HG02970 (cell line): ENCODE measurements at regions not wholly inside any gene's neighbourhood (a gene's known extent, or its start where the extent isn't known, plus 50 kb on each side); places are given as distances from the start of the nearest gene placed in this dataset.

Experiments
- ATAC-seq: cut with Tn5 transposase; IDR thresholded peaks from one replicate; pipeline ENCODE4 v1.9.1; 2021; ENCODE audit warnings: mild to moderate bottlenecking, moderate library complexity, moderate number of reproducible peaks; ENCODE audit not compliant: unreplicated experiment, low FRiP score

DNA sequence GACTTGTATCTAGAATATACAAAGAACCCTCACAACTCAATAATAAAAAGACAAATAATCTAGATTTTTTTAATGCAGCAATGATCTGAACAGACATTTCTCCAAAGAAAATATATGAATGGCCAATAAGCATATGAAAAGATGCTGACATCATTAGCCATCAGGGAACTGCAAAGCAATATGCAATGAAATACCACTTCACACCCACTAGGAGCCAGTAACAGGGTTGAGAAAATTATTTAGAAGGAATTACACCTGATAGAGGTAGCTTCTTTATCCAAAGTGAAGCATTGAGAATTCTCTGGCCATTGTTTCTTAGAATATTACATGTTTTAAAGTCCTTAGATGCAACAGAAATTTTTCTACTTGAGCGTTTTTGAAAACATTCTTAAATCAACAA, 316.9 kb downstream of the KCNN2 start:
- ATAC-seq, result no peak

DNA sequence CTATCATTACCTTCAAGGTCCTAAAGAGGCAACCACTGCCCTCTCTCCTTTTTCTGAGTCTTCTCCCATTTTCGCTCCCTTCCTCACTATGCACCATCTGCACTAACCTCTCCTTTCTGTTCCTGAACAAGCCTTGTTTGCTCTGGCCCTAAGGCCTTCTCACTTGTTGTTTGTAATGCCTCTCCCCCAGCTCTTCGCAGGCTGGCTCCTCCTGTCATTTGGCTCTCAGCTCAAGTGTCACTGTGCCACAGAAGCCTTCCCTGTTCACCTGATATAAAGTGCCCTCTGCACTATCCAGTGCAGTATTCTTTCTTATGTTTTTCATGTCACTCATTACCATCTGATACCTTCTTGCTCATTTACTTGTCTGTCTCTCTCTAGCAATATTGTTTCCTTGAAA, 303.7 kb downstream of the KCNN2 start:
- ATAC-seq, result no peak

DNA sequence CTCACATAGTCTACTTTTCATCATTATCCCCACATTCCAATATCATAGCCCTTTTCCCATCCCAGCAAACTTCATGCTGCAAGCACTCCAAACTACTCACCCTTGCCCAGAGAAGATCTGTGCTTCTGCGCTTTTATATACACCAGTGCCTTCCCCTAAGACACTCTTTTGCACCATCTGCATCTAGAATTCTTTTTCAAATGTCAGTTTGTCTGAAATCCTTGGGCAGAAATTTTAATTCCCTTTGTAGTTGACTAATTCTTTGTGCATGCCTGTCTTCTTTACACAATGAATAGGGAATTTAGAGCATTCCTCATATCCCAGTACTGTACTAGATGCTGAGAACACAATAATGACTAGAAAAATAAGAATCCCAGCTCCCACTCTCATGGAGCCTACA, 298.9 kb downstream of the KCNN2 start:
- ATAC-seq, result no peak

DNA sequence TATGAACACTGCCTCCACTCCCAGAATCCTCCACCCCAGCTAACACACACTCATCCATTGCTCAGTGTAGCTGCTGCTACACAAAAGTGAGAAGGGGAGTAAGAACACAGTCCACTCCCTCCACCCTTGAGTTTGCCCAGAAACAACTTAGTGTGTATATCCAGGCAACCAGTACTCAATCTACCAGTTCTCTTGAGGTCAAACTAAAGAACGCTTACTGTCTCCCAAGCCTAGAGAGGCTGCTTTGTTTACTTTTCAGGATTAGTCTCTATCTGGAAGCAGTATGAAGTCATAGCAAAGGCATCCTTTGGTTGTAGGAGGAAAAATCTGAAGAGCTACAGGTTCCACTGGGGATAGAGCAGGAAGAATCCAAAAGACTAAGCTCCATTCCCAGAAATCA, 296.3 kb downstream of the KCNN2 start:
- no peak for ATAC-seq

DNA sequence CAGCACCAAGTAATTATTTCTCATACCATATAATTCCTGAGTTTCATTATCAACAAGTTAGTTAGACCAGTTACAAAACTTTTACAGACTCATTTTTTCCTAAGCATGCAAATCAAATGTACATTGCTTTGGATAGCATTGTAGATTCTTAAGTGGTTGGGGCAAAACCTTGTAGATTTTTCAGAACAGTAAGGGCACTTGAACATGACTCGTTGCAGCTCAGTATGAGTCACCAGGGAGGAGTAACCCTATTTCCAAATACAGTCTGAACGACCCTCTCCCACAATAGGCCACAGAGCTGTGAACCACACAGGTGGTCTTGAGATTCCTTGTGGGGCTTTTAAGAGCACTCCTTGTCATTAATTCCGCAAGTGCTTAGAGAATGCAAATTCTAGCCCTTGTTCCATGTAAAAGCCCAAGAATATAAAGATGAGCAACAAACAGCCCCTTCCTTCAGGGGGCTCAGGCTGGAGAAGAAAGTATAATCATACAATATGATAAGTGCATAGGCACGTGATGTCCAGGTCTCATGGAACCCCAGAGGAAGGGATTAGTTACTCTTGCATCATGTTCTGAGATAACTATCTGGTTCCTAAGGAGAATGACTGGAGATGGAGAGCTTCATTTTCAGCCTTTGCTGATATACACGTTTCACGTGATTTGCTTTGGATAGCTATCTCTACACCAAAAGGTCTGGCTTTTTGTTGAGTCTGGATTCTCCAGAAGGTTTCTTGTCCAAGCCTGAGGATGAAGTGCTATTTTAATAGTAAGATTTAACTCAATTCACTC, 295.7 kb downstream of the KCNN2 start:
- no peak for ATAC-seq

DNA sequence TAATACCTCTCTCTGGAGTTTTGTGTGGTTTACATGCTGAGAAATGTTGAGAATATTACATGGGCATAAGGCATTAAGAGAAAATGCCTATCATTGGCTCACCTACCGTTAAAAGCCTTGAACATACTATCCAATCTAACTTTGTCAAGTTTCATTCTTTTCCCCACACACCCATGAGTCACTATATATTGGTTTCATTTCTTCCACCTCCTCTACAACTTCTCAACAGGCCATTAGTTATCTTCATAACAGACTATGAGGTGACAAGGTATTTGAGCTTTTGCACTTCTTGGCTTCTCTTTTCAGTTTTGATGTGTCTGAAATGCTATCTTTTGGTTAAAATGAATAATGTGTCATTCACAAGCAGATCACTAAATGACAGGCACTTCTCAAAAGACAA, 288.0 kb downstream of the KCNN2 start:
- ATAC-seq, result no peak

DNA sequence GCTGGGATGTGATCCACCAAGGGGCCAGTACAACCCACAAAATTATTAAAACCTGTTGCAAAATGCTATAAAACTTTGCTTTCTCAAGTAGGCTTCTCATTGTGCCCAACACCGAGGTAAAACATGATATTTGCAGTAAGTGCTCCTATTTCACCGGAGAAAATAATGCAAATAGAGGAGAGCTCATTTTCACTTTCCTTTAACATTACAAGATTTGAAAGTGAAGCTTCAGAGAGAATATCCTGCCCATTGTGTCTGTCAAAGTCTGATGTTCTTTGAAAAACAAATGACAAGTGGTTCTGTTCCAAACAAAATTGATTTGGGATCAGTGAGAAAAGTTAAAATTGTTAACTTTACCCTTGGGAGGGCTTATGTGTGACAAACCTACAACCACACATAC, 287.1 kb downstream of the KCNN2 start:
- no peak for ATAC-seq

DNA sequence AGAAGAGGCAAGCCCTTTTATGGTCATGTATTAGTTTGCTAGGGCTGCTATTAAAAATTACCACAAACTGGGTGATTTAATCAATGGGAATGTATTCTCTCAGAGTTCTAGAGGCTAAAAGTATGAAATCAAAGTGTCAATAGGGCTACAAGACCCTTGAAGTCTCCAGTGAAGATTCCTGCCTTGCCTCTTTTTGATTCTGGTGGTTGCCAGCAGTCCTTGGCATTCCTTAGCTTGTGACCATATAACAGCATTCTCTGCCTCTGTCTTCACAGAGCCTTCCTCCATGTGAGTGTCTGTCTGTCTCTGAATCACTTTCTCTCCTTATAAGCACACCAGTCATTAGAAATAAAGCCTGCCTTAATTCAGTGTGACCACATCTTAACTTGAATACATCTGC, 282.7 kb downstream of the KCNN2 start:
- ATAC-seq, result no peak

DNA sequence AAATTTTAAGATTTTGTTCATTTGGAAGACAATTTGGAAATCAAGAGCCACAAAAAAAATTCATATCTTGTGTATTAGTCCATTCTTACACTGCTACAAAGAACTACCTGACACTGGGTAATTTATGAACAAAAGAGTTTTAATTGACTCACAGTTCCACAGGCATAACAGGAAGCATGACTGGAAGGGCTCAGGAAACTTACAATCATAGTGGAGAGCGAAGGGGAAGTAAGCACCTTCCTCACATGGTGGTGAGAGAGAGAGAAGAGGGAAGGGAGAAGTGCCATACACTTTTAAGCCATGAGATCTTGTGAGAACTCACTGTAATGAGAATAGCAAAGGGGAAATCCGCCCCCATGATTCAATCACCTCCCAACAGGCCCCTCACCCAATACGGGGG, 274.4 kb downstream of the KCNN2 start:
- no peak for ATAC-seq

DNA sequence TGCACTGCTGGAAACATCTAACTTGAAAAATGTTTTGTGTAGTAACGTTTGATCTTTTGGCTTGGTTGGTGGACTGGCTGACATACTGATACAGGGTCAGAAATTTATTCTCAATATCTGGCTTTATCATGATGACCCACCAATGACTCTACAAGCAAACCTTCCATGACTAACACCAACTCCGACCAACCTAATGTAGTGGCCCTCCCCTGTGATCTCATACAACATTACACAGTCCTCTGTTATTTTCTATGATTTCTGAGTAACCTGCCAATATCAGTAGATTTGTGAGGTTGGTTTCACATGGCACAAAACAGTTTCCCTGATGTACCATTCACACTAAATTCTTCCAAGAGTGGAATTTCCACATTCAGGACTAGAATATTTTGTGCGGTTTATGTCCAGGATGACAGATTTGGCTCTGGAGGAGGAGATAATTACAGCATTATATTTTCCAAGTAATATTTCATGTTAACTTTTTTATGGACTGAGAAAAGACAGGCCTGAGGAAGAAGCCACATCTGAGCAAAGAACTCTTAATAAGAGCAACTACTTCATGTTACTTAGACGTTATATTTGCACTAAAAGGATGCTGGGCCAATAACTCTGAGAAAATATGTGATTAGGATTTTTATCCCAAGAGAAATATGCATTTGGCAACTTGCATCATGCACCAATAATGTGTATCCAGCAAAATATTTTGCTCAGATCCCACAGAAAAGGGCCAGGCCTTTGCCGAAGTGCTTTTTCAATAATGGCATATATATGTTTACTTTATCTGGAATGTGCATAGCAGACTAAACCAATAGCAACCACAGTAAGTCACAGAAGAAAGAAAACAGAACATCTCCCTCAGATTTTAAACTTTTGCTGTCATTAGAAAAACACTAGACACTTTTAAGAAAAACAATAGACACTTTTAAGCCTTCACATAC, 273.4 kb downstream of the KCNN2 start:
- no peak for ATAC-seq

DNA sequence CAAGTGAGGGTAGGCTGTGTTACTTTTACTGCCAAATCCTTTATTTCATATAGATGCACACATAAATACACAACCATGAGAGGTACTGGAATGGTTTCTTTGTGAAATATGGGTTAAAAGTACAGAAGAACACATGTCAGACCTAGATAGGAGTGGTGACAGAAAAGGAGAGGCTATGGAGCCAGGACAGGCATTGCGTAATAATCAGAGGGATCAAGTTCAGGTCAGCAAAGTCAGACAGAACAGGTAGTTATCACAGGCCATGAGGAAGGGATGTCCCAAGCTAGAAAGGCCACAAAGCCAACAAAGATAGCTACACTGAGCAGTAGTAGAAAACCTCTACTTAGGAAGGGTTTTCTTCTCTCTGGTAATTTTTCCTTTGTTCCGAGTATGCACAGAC, 272.6 kb downstream of the KCNN2 start:
- no peak for ATAC-seq

DNA sequence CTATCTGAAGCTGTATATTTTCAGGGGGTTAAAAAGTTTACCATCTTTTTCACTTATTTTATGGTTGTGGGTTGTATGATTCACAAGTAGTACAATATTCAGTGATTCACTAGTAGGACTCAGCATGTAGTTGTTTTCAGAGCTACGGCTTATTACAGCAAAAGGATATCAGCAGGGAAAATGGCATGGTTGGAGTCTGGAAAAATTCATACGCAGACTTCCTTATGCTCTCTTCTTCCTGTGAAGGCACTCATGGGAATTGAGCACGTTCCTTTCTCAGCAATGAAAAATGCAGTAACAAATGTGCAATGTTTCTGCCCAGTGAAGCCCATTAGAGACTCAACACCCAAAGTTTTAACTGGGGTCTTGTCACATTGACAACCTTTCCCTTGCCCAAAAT, 250.5 kb downstream of the KCNN2 start:
- ATAC-seq, result no peak

DNA sequence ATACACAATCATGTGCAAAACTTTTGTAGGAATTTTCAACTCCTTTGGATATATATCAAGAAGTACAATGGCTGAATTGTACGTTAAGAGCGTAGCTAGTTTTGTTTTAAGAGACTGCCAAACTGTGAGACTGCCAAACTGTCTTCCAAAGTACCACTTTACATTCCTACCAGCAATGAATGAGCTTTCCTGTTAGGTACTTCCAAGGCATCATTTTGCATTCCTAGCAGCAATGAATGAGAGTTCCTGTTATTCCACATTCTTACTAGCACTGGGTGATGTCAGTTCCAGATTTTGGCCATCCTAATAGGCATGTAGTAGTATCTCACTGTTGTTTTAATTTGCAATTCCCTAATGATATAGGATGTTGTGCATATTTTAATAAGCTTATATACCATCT, 219.3 kb downstream of the KCNN2 start:
- ATAC-seq, result no peak

DNA sequence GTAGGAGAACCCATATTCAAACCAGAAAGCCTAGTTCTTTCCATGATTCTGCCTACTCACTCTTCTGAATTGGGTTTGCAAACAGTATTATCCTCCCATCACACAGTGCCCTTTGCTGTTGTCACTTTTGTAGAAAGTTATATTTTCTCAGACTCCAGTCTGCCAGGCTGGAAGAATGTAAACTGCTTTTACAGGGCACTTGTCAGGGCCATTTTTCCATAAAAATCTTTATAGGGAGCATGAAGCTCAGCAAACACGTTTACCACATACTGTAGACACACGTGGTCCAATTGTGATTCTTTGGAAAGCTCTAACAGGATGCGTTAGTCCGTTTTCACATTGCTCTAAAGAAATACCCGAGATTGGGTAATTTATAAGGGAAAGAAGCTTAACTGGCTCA, 204.0 kb downstream of the KCNN2 start:
- ATAC-seq, result no peak

DNA sequence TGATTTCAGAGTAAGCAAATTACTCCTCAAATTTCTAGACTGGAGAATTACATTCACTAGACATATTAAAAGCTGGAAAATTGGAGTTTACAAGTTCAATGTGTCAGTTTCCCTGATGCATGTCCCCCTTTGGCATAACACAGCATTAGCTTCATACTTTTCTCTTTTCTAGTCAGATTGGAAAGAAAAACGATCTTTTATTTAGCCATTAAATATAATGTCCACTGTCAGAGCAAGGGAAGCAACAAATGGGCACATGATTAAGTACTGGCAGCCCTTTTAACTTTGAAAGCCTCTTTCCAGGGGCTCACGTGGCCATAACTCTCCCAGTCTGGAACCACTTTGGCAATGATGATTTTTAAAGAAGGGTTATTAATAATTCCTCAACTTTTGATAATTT, 203.3 kb downstream of the KCNN2 start:
- ATAC-seq, result no peak

DNA sequence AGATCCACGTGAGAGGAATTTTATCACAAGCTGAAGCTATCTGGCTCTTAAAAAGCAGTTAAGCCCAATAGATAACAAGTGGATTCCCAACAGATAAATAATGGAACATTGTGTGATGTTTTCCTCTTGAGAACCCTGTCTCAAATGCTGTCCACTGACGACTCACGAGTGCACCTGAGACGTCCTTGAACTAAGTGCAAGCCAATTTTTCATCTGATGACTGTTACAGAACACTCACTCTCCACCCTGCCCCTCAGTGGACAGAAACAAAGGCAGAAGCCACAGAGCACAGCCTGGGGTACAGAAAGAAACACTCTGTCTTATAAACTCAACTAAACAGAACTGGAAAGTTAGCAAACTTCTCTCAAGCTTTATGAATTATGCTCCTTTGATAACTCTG, 199.5 kb downstream of the KCNN2 start:
- no peak for ATAC-seq
